Spleen (tissue), 7 donors: ENCODE measurements at regions not wholly inside any gene's neighbourhood (a gene's known extent, or its start where the extent isn't known, plus 50 kb on each side); places are given as distances from the start of the nearest gene placed in this dataset.

Experiments used
- CTCF ChIP-seq, 11 experiments: fragments of 200-600 bp in 7 of 11; fragments of 450-650 bp in 4 of 11; sonication (generic) in 4 of 11; IDR thresholded peaks in 8 of 11; conservative IDR thresholded peaks in 3 of 11; 1 replicate in 7 of 11; 2 replicates in 4 of 11; pipeline versions ENCODE4 v1.4.0 to v1.8.0; 2016 to 2021; ENCODE audit warnings: antibody characterized with exemption in 11 of 11, inconsistent platforms in 4 of 11, mild to moderate bottlenecking in 1 of 11
- POLR2A ChIP-seq, 3 donors: fragments of 450-650 bp; IDR thresholded peaks; one replicate each; pipeline ENCODE4 v1.5.1; 2017; ENCODE audit warnings: antibody characterized with exemption in 3 of 3, mild to moderate bottlenecking in 1 of 3
- donor health status: DM: no; HTN: no; CAD: no; lungs with moderate emphysema.
- donor health status: DM: no; HTN: no; CAD: no.
- donor health status: DM: no; HTN: no; CAD: no.

GRCh38 chr12:85573635-85574214, 262.5 kb downstream of the RASSF9 start:
- TF ChIP-seq CTCF (IDR thresholded peaks at IDR 0.05 in 8 of 11, conservative IDR thresholded peaks at IDR 0.05 in 3 of 11) (no peak), POLR2A (IDR thresholded peaks at IDR 0.05) (no peak)
